Stimulated activated CD4-positive, alpha-beta T cell treated with anti-CD3 and anti-CD28 coated beads, Interleukin-15, amount 100 ng/mL, for 24 hours (primary cell): ENCODE measurements at regions not wholly inside any gene's neighbourhood (a gene's known extent, or its start where the extent isn't known, plus 50 kb on each side); places are given as distances from the start of the nearest gene placed in this dataset.
"Not testable (repeated sequence)": the region's sequence is repeated elsewhere in the genome, so short reads cannot be mapped to it uniquely, and the experiment has no call there.

ENCODE experiments used
- DNase-seq: peaks from one replicate; pipeline ENCODE4 v3.0.0-alpha.2; 2020

DNA sequence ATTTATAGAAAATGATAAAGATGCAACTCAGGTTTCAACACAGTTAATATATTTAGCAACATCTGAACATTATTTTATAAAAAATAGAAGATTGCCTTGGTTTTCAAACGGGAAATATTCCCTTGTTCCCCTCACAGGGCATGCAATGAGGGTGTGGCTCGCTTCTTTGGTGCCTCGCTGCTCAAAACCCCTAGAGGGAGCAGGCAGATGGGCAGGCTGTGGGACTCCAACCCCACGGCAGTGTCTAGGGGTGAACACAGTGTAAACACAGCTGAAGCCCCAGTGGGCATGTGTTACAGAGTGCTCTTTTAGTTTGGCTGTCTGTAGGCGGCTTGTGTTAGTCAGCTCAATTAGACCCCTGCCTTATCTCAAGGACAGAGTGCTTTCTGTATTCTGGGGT lies 560.8 kb upstream of the IMPG1 start:
- DNase-seq: no peak

DNA sequence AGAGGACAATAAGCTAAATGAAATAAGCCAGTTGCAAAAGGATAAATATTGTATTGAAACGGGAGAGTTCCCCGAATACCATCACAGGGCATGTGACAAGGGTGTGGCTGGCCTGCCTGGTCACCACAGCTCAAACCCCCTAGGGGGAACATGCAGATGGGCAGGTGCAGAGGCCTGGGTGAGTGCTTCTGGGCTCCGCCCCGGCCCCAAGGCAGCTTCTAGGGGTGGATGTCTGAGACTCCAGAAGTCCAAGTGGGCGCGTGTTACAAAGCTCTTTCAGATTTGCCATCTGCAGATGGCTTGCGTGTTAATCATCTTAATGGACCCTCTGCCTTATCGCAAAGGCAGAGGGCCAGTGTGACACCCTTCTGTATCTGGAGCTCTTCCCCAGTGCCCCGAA lies 559.2 kb upstream of the IMPG1 start:
- no peak for DNase-seq

DNA sequence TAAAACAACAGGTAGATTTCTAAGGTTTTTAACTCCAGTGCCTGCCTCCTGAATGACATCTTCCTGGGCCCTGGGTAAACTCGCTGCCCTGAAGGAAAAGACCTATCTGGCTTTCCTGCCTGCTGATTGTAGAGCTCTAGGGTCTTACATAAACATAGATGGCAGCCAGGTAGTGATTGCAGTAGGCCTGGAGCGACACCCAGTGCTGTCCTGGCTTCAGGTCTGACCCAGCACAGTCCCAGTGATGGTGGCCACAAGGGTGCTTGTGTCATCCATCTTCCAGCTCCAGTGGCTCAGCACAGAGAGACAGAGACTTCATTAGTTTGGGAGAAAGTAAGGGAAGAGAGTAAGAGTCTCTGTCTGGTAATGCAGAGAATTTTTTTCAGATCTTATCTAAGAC lies 542.9 kb upstream of the IMPG1 start:
- DNase-seq: no peak

DNA sequence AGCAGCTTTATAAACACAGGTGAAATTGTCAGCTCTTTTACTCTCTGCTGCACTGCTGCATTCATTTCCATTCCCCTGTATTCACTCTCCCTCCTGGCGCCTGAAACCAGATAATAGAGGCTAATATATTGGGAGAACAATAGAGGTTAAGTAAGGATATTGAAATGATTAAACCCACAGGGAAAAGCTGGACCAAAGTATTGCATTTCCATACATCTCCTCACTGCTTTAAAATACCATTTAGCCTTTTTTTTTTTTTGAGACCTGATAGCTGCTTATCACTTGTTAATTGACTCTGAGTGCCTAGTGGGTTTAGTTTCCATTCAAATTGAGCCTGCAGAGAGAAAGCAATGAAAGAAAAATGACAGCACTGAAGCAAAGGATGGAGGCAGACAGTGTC lies 540.5 kb upstream of the IMPG1 start:
- DNase-seq: no peak

DNA sequence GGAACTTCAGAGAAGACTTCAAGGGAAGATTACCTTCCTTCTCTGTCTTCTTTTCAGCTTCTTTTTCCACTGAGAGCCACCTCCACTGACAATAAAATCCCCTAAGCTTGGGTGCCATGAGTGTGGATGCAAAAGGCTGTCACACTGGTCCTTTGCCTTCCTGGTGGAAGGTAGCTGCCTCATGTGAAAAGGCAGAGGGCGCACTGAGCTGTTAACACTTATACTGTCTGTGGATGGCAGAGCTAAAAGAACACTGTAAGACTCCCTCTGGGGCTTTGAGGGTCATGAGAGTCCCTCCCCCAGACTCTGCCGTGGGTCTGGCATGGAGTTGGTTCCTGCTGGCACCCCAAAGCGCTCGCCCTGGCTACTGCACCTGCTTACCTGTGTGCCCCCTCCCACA lies 536.7 kb upstream of the IMPG1 start:
- DNase-seq: no peak

DNA sequence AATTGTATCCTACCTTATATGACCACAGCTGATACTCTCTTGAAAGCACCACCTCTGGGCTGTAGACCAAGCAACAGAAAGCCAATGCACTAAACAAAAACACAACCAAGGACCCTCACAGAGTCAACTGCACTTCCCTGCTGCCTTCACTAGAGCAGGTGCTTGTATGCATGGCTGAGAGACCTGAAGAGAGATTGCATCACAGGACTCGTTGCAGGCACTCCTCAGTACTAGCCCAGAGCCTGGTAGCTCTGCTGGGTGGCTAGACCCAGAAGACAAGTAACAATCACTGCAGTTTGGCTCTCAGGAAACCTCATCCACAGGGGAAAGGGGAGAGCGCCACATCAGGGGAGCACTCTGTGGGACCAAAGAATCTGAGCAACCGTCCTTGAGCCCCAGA lies 521.6 kb upstream of the IMPG1 start:
- no peak for DNase-seq

DNA sequence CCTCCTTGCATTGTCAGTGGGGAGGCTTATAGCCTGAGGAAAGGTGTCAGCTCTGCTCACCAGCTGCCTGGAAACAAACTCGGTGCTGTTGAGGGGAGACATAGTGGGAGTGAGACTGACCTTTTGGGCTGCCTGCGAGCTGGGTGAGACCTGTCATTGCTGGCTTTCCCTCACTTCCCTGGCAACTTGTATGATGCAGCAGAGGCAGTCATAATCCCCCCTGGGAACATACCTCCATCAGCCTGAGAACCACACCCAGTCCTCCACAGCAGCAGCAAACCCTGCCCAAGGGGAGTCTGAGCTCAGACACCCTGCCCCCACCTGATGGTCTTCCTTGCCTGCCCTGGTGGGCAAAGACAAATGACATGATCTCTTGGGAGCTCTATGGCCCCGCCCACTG lies 521.2 kb upstream of the IMPG1 start:
- DNase-seq: no peak

DNA sequence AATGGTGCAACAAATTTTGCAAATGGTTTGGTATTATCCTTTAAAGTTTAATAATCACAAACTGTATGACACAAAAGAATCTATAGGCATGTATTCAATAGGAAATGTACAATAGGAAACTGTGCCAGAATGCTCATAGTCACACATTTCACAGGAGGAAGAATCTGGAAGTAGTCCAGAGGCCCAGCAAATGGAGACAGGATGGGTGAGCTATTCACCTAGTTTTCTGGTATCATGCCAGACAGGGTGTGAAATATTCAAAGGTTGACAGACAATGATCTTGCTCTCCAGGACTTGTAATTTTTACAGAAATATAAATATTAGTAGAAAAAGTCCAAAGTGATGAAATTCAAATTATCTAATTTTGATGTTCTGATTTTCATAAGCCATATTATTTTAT lies 520.1 kb upstream of the IMPG1 start:
- no peak for DNase-seq

DNA sequence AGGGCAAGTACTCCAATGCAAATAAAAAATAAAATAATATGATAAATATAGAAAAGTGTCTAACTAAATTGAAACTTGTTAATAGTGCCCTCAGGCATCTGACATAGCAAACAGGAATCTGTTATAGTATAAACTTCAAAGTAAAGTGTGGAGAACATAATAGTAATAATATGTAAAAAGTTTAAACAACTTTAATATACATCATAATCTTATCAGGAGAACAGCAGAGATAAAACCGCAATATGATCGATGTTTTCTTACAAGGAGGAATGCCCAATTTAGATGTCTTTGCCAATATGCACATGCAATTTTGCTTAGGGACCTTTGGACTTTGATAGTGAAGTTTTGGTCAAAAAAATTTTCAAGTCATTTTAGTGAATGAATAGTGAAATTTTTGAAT lies 514.8 kb upstream of the IMPG1 start:
- no peak for DNase-seq

DNA sequence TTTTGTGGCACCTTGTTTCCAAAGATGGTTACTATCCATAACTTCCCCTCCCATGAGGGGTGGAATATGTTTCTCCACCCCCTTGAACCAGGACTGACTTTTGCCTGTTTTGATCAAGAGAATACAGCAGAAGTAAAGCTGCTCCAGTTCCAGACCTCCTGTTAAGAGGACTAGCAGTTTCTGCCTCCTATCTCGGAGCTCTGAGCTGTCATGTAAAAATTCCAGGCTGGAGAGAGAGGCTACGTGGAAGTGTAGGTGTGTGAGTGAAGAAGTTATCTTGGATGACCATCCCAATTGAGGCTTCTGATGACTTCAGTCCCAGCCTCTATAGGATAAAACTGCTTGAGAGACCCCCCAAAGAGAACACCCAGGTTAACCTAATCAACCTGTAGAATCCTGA lies 511.7 kb upstream of the IMPG1 start:
- no peak for DNase-seq

DNA sequence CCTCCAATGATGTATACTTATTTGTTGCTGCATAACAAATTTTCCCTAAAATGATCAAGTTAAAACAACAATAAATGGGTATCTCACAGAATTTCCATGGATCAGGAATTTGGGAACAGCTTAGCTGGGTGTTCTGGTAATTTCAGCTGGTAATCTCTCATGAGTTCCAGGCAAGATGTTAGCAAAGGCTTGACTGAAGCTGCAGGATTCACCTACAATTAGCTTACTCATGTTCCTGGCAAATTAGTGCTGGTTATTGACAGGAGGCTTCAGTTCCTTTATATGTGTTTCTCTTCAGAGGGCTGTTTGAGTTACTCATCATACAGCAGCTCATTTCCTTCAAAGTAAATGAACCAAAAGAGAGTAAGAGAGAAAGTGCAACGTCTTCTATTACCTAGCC lies 506.3 kb upstream of the IMPG1 start:
- no peak for DNase-seq

DNA sequence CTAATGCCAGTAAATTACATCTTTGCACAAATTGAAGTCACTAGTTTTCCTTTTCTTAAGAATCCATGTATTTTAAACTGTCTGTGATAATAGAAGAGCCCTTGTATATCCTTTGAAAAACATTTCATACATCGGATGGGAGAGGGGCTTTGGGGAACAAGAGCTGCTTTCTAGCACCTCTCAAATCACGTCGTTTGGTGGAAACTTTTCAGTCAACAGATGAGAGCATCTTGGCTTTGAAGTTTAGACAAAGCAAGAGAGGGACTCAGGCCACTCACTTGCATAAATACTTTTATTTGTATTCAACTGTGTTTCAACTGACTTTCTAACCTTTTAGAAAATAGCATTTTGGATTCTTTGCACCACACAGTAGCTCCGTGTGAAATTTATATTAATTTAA lies 502.3 kb upstream of the IMPG1 start:
- DNase-seq: no peak

DNA sequence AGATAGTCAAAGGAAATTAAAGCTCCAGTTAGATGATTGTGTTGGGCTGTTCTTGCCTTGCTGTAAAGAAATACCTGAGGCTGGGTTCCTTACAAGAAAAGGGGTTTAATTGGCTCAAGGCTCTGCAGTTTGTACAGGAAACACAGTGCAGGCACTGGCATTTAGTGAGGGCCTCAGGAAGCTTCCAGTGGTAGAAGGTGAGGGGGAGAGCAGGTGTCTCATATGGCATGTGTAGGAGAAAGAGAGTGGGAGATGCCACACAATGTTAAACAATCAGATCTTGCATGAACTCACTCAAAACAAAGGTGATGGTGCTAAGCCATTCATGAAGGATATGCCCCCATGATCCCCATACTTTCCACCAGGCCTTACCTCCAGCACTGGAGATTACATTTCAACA lies 493.5 kb upstream of the IMPG1 start:
- no peak for DNase-seq

DNA sequence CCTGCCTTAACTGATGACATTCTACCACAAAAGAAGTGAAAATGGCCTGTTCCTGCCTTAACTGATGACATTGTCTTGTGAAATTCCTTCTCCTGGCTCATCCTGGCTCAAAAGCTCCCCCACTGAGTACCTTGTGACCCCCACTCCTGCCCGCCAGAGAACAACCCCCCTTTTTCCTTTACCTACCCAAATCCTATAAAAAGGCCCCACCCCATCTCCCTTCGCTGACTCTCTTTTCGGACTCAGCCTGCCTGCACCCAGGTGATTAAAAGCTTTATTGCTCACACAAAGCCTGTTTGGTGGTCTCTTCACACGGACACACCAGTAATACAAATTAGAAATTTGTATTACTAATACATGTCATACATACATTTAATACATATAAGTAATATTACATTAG lies 489.9 kb upstream of the IMPG1 start:
- not testable (repeated sequence) for DNase-seq

DNA sequence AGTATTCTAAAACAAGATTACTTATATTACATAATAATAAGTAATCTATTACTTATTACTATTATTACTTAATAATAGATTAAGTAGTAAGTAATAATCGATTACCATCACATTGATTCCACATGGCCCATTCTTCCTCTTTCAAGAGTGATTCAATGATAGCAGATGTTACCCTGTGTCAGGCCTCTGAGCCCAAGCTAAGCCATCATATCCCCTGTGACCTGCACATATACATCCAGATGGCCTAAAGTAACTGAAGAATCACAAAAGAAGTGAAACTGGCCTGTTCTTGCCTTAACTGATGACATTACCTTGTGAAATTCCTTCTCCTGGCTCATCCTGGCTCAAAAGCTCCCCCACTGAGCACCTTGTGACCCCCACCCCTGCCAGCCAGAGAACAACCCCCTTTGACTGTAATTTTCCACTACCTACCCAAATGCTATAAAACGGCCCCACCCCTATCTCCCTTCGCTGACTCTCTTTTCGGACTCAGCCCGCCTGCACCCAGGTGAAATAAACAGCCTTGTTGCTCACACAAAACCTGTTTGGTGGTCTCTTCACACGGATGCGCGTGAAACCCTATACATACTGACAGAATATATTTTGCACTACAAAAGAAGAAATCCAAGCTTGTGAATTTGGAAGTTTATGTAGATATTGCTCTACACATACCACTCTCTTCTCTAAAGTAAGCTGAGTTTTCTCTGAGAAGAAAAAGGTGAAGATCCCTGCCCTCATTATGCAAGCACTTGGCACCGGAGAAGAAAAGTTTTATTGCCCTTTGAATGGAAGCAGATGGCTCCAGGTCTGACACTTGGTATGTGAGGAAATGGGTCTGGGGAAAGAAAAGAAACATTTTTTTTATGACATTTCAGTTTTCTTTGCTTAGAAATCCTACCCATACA lies 488.6 kb upstream of the IMPG1 start:
- not testable (repeated sequence) for DNase-seq

DNA sequence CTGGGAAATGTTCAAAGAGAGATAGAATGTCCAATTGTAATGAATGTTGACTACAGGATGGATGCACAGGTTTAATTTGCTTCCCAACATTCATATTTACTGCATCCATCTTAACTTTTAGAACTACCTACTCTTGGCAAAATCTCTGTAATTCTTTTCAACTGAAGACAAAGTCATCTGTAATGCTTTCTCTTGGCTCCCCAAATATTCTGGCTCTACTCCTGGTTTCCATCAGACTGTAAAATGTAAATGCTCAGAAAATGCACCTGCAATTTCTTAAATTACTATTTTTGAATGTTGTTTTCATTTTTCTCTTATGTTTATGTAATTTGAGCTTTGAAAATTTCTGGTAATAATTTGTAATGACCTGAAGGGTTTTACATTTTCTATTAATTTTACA lies 480.8 kb upstream of the IMPG1 start:
- DNase-seq: no peak

DNA sequence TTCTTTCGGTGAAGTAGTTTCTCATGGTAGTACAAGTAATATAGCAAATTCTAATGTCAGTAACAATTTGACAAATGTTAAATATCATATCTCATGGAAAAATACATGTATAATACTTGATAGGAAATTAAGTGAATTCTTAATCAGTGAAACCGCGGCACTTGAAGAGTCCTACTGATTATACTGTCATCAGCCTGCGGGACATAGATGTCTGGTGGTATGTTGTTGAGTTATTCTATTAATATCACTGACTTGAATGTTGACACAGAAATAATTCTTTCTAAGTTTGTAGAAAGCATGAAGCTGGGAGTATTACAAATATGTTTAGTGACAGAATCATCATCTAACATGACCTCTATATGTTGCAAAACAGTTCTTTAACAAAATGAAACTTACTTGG lies 479.8 kb upstream of the IMPG1 start:
- DNase-seq: no peak

DNA sequence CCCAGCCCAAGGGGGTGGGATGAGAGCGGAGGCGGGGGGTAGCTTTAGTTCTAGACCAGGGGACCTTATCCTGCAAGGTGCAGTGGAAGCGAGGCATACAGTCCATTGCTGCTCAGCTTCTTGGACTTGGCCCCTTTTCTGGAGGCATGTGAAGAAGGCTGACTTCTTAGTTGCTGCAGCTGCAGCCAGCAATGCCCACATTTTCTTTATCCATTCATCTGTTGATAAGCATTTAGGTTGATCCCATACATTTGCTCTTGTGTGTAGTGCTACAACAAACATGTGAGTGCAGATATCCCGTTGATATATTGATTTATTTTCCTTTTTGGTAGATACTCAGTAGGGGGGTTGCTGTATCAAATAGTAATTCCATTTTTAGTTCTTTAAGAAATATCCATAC lies 461.2 kb upstream of the IMPG1 start:
- no peak for DNase-seq

DNA sequence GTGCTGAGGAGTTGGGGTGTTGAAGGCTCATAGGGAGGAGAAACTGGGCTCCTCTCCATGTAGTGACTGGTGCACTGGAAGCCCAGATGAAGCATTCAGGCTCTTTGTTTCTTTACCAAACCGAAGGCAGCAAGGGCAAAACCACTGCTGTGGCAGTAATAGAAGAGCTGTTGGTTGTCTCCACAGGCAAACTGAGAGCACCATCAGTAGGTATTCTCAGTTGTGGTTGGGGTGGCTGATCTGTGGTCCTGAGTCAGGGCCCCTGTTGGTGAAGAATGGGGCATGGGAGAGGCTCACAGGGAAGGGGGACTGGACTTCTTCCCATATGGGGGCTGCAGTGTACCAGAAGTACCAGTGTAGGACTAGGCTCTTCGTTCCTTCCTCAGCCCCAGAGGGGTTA lies 460.2 kb upstream of the IMPG1 start:
- no peak for DNase-seq

DNA sequence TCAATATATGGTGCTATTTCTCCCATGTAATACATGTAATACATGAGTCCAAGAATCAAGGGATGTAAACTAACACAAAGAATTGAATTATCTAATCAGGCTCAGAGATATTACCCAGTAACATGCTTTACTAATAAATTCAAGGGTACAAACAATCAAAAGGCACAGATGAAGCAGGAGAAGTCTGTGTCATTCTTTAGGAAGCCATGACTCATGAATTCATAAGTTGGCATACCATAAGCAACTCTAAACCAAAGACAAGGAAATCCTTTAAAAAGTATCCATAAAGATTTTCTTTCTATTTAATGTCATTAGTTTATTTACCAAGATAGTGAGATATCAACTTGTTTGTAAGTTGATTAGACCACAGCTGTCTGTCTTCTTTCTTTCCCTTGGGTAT lies 446.0 kb upstream of the IMPG1 start:
- no peak for DNase-seq

DNA sequence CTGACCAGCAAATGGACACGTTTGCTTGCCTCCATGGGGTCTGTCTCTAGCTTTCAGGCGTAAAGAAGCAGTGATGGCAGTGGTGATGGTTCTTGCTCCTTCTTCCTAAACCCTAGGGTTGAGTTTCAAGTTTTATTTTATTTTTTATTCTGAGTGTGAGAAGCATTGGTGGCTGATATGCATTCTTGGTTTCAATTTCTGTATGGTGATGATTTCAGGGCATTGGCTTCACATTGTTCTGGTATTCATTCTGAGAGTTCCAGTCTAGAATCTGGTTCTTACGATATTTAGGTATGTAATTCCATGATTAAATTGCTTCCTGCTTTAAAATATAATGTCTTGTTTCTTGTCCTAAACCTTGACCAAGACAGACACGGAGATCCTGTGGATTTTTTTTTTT lies 444.5 kb upstream of the IMPG1 start:
- no peak for DNase-seq

DNA sequence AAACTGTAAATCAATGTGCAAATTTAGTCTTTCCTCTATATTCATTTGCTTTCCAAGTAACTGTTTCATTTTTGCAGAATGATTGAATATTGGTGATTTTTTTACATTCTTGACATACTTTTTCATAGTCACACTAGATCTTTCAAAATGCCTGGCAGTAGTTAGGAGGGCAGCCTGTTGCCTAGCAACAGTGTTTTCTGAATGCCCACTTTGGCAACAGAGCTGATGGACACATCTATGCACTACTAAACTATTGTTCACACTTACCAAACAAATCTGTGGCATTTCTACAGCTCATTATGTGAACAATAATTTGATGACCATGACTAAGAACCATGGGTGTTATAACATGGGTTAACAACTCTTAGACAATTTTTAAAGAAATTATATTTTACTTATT lies 438.0 kb upstream of the IMPG1 start:
- no peak for DNase-seq

DNA sequence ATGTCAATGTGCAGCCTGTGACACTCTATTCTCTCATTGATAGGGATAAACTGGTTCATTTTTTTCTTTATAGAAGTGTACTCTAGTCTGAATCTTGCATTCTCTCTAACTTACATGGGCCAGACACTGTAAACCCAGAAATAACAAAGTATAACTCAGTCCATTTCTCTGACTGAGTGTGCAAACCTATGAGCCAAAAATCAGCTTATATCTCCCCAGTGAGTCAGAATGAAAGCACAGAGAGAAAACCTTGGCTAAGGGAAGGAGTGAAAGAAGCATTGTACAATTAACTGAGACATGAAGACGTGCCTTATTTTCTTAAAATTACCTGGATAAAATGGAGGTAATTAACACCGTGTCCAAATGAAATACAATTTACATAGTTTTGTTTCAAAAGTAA lies 436.9 kb upstream of the IMPG1 start:
- DNase-seq: no peak

DNA sequence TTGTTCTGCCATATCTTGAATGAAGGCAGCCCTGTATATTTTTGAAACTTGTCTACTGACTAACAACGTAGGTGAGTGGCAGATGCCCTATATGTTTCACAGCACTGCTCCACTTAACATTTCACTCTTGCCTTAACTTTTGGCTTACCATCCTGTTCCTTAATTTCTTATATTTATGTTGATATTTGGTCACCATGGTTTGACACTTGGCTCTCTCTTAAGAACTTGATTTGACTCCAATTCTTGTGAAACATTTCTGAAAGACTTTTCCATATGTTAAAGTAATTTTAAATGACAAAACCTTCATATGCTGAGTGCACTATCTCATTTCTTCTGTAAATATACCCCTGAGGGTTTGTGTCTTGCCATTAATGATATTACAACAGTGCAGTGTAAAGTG lies 434.3 kb upstream of the IMPG1 start:
- DNase-seq: no peak

DNA sequence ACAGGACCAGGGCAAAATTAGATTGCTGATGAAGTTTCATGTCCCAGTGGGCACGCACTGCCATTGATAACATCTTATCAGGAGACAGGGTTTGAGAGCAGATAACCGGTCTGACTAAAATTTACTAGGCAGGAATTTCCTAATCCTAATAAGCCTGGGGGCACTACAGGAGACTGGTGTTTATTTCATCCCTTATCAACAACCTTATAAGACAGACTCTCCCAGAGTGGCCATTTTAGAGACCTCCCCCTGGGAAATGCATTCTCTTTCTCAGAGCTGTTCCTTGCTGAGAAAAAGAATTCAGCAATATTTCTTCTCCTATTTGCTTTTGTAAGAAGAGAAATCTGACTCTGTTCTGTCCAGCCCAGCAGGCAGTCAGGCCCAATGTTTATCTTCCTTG lies 423.4 kb upstream of the IMPG1 start:
- no peak for DNase-seq
